ENCODE measurements at regions not wholly inside any gene's neighbourhood (a gene's known extent, or its start where the extent isn't known, plus 50 kb on each side); places are given as distances from the start of the nearest gene placed in this dataset.

- no peak for DNase-seq (ENCODE audit: low read depth)
Measured at GRCh38 chr15:70303981-70304380, 206.3 kb upstream of the TLE3 start.

GRCh38 chr15:70302360-70302759 is 204.6 kb upstream of the TLE3 start:
- no peak for DNase-seq (ENCODE audit: low read depth)

DNA sequence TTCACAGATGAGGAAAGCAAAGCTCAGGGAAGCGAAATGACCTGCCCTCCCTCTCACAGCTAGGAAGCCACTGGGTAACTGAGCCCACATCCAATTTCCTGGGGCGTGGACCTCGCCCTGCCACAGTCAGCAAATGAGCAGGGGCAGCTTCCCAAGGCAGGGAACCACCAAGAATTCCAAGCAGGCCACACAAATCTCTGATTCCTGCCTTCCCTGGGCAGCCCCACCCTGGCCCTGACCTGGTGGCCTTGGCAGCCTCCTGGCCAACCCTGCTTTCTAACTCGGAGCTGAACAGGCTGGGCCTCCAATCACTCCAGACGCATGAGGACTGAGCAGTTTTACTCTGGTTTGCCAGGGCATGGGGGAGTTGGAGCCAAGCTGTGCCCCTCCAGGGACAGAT is 203.7 kb upstream of the TLE3 start:
- DNase-seq (ENCODE audit: low read depth), result no peak

DNA sequence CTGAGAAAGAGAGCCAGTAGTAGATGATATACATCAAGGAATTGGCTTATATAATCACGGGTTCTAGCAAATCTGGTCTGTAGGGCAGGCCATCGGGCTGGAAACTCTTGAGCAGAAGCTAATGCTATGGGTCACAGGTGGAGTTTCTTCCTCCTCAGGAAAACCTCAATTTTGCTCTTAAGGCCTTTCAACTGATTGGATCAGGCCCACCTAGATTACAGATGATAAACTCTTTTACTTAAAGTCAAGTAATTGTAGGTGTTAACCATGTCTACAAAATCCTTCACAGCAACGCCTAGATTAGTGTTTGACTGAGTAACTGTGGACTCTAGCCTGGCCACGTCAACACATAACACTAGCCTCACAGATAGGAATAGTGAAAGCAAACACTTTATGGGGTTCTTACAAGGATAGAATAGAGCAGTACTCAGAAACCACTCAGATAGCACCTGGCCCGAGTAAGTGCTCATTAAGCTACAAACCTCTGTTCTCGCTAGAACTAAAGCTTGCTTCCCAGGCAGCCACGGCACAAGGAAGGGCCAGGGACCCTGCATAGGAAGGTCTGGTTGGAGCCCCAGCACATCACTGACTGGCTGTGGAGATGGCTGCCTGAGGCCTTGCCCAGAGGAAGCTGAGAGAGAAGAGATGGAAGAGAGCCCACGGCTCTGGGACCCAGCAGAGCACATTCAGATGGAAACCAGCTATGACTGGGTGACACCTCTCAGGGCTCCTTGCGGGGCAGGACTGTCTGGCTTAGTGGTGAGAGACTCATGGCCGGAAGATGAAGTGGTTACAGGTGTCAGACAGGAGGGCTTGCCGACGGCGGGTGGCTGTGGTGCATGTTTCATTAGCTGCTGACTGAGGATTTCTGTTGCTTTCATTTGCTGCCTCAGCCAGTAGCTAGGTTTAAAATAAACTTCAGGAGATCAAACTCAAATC is 202.5 kb upstream of the TLE3 start:
- DNase-seq (ENCODE audit: low read depth), result no peak

- no peak for DNase-seq (ENCODE audit: low read depth)
Measured at GRCh38 chr15:70297465-70298058, 199.8 kb upstream of the TLE3 start.

DNA sequence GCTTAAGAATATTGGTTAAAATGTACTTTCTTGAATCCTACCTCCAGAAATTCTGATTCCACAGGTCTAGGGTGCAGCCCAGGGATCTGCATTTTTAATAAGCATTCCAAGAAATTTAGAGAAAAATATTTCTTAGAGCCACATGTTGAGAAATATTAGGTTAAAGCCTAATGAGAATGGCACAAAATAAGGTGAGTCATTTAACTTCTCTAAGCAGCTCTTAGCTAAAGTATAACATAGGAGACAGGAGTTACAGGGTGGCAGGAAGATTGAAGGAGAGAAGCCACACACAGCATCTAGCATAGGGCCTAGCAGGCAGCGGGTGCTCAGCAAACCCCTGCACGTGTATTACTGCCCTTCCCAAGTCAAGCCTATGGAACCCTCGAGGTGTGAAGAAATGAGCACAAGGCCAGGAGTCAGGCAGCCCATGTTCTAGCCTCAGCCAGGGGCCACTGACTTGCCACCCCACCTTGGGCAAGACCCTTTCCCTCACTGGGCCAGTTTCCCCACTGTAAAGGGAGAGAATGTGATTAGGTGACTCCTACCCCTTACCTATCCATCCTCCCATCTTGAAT is 197.1 kb upstream of the TLE3 start:
- DNase-seq (ENCODE audit: low read depth), result no peak

GRCh38 chr15:70293591-70294470 is 196.1 kb upstream of the TLE3 start:
- no peak for DNase-seq (ENCODE audit: low read depth)

DNA sequence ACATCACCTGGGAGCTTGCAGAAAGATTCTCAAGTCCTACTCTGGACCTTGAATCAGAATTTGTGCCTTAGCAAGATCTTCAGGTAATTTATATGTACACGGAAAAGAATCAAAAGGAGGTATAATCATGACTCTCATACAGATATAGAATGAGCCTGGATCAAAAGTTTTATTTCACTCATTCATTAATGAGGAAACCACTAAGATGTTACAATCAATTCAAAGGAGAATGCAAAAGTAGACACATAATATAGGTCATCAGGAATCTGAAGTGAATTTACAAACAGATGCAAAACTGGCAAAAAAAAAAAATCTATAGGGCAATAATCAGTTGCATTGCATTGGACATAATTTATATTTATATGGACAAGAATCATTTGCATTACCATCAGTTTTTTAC is 195.4 kb upstream of the TLE3 start:
- DNase-seq (ENCODE audit: low read depth), result no peak

- no peak for DNase-seq (ENCODE audit: low read depth)
Measured at GRCh38 chr15:70292076-70292760, 194.5 kb upstream of the TLE3 start.

DNA sequence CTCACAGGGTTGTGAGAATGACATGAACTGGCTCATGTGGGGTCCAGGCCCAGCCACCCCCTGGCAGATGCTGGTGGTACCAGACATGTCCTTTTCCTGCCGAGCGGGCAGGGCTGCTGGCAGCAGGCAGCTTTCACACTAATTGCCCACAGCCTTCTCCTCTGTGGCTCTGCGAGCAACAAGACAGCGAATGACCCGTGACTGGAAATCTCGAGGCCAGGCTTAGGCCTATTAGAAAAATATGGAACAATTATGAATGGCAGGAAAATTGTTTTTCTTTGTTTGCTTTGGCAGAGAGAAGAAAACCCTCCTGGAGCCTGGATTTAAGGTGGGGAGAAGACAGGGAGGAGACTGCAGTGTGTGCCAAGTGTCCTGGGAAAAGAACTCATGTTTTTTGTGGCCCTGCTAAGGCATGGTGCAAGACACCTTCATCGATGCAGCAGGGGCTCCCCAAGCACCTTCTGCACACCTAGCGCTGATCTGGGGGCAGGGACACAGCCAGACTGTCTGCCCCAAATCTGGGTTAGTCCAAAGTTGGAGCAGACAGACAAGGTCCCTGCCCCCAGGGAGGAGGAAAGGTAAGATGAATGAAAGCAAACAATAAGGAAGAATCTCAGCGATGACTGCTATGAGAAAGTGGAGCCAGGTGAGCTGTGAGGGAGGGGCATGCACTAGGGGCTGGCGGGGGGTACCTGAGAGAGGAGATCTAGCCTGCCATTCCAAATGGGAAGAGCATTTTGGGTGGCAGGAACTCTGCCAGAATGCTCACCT is 193.8 kb upstream of the TLE3 start:
- DNase-seq (ENCODE audit: low read depth), result no peak

- no peak for DNase-seq (ENCODE audit: low read depth)
Measured at GRCh38 chr15:70290708-70291107, 193.0 kb upstream of the TLE3 start.

GRCh38 chr15:70289191-70289955 is 191.7 kb upstream of the TLE3 start:
- no peak for DNase-seq (ENCODE audit: low read depth)

GRCh38 chr15:70286113-70286806 is 188.5 kb upstream of the TLE3 start:
- no peak for DNase-seq (ENCODE audit: low read depth)

DNA sequence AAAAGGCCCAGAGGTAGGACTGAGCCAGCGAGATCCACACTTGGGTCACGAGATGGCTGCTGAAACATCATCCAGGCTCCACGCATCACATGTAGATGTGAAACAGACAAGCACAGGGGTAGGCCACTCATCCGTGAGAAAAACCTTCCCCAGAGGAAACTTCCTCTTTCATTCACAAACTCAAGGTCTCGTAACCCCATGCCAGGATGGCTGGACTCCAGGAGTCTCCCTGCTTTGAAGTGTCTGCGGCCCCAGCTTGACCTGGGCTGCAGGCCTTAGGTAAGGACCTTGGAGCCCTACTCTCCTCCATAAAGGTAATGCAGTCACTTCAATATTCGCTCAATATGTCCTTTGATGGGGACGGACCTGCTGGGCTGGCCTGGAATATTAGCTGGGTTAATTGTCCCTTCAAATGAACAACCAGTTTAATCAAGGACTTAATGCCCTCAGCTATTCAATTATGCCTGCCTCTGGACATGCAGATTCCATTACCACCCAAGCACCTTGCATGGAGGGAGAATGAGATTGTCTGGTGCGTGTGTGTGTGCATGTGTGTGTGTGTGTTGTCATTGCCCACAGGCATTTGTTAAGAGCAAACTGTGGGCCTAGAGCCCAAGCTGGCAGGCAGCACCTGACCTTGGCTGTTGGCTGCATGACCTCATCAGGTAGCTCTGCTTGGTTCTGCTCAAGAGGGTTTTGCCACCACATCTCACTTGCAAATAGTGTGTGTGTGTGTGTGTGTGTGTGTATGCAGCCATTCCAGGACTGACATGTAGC is 186.9 kb upstream of the TLE3 start:
- no peak for DNase-seq (ENCODE audit: low read depth)

DNA sequence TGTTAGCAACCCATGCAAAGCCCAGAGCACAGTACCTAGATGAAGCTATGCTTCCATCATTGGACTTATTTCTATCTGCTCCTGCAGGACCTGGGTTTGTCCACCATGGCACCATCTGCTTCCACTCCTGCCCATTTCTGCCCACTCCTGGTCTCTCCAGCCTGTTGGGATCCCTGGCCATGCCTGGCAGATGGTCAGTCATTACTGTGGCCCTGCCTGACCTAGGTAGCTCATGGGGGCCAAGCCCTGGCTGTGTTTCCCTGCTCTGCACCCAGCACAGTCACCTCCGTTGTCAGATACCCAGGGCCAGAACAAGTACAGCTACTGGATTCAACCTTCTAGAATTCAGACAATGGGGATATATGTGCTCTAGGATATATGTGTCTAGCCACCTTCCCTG is 185.8 kb upstream of the TLE3 start:
- no peak for DNase-seq (ENCODE audit: low read depth)

DNA sequence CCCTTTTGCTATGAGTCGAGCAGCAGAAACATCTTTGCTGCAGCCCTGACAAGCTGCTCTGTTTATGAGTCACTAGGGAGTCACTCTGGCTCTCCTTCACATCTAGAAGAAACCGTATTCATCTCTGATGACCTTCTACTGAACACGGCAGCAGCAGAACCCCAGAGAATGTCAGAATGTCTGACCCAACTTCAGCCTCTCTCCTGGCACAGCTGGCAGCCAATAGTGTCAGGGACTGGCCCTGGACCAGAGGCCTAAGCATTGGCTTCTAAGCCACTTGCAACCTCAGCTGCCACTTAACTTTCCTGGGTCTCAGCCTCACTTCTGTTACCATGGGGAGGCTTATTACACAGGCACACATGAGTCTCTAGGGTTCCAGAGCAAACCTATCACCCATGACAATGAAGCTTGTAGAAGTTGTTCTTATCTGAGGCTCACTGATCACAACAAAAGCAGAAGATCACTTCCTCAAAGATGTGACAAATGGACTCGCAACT is 184.1 kb upstream of the TLE3 start:
- no peak for DNase-seq (ENCODE audit: low read depth)

- no peak for DNase-seq (ENCODE audit: low read depth)
Measured at GRCh38 chr15:70281261-70281810, 183.6 kb upstream of the TLE3 start.

GRCh38 chr15:70280781-70281180 is 183.1 kb upstream of the TLE3 start:
- no peak for DNase-seq (ENCODE audit: low read depth)
